ENCODE measurements at regions not wholly inside any gene's neighbourhood (a gene's known extent, or its start where the extent isn't known, plus 50 kb on each side); places are given as distances from the start of the nearest gene placed in this dataset.

GRCh38 chr16:86171329-86171728 is 272.4 kb downstream of the IRF8 start:
- Histone ChIP-seq H3K4me3 (ENCODE audit: low read depth in 1 of 2, low read length in 1 of 2) (no peak overlapping the region), H3K36me3 (no peaks in the 10 kb centered on the region), H3K4me1 (ENCODE audit: control insufficient read depth in 1 of 2, insufficient read depth in 1 of 2, low read depth in 1 of 2, low read length in 1 of 2) (no peaks in the 10 kb centered on the region), H3K9me3 (no peaks in the 10 kb centered on the region), H3K27me3 (peaks cover 24% of the 10 kb centered on the region), H3K27ac (no peak overlapping the region)
- TF ChIP-seq CTCF (IDR thresholded peaks at IDR 0.05): no peak

- Histone ChIP-seq H3K27ac (no peak overlapping the region), H3K4me3 (ENCODE audit: low read depth in 1 of 2, low read length in 1 of 2) (no peak overlapping the region), H3K27me3 (peaks cover 21% of the 10 kb centered on the region), H3K36me3 (no peaks in the 10 kb centered on the region), H3K9me3 (no peaks in the 10 kb centered on the region), H3K4me1 (ENCODE audit: control insufficient read depth in 1 of 2, insufficient read depth in 1 of 2, low read depth in 1 of 2, low read length in 1 of 2) (no peaks in the 10 kb centered on the region)
- no peak for TF ChIP-seq CTCF (IDR thresholded peaks at IDR 0.05)
These were observed 276.9 kb downstream of the IRF8 start for GRCh38 chr16:86175816-86176215.

- H3K4me3 ChIP-seq (ENCODE audit: low read depth in 1 of 2, low read length in 1 of 2): no peak overlapping the region
- no peaks in the 10 kb centered on the region for H3K36me3 ChIP-seq
- peaks cover 21% of the 10 kb centered on the region for H3K27me3 ChIP-seq
- no peak for TF ChIP-seq CTCF (IDR thresholded peaks at IDR 0.05)
- H3K27ac ChIP-seq: no peak overlapping the region
- no peaks in the 10 kb centered on the region for H3K9me3 ChIP-seq
- H3K4me1 ChIP-seq (ENCODE audit: control insufficient read depth in 1 of 2, insufficient read depth in 1 of 2, low read depth in 1 of 2, low read length in 1 of 2): no peaks in the 10 kb centered on the region
These were observed 277.5 kb downstream of the IRF8 start for GRCh38 chr16:86176462-86176861.

GRCh38 chr16:86180244-86180643 is 281.3 kb downstream of the IRF8 start:
- Histone ChIP-seq H3K9me3 (no peaks in the 10 kb centered on the region), H3K4me1 (ENCODE audit: control insufficient read depth in 1 of 2, insufficient read depth in 1 of 2, low read depth in 1 of 2, low read length in 1 of 2) (no peaks in the 10 kb centered on the region), H3K36me3 (no peaks in the 10 kb centered on the region), H3K27me3 (no peaks in the 10 kb centered on the region), H3K4me3 (ENCODE audit: low read depth in 1 of 2, low read length in 1 of 2) (no peak overlapping the region), H3K27ac (no peak overlapping the region)
- no peak for TF ChIP-seq CTCF (IDR thresholded peaks at IDR 0.05)

GRCh38 chr16:86180780-86181179 is 281.8 kb downstream of the IRF8 start:
- H3K9me3 ChIP-seq: no peaks in the 10 kb centered on the region

More at GRCh38 chr16:86180780-86181179, 281.8 kb downstream of the IRF8 start:
- H3K27ac ChIP-seq: no peak overlapping the region
- no peaks in the 10 kb centered on the region for H3K36me3 ChIP-seq
- H3K27me3 ChIP-seq: no peaks in the 10 kb centered on the region
- TF ChIP-seq CTCF (IDR thresholded peaks at IDR 0.05): no peak
- no peaks in the 10 kb centered on the region for H3K4me1 ChIP-seq (ENCODE audit: control insufficient read depth in 1 of 2, insufficient read depth in 1 of 2, low read depth in 1 of 2, low read length in 1 of 2)
- no peak overlapping the region for H3K4me3 ChIP-seq (ENCODE audit: low read depth in 1 of 2, low read length in 1 of 2)

All from neutrophil (primary cell).